GM12873 (cell line): ENCODE measurements at regions not wholly inside any gene's neighbourhood (a gene's known extent, or its start where the extent isn't known, plus 50 kb on each side); places are given as distances from the start of the nearest gene placed in this dataset.

Source experiments
- CTCF ChIP-seq: IDR thresholded peaks from 2 replicates; pipeline ENCODE4 v1.5.1; 2012; ENCODE audit warnings: low read depth, mild to moderate bottlenecking, moderate library complexity, low read length, control low read depth; ENCODE audit not compliant: insufficient read depth; ENCODE audit errors: missing control alignments

DNA sequence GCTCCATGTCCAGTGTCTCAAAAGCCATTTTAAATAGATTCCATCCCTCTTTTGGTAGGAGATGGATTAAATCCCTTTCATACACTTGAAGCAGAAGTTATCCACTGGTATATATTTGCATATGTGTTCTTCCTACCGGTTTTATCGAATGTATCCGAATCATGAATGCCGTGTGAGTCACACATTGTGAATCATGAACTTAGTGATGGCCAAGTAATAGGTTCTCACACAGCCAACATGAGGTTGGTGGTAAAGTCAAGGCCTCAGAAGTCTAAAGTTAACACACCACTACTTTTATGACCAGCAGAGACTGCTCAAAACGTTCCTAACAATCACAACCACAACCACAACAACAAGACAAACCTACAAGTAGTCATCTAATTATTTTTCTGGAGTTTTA is 345.5 kb downstream of the THBS2 start:
- no peak for TF ChIP-seq CTCF

DNA sequence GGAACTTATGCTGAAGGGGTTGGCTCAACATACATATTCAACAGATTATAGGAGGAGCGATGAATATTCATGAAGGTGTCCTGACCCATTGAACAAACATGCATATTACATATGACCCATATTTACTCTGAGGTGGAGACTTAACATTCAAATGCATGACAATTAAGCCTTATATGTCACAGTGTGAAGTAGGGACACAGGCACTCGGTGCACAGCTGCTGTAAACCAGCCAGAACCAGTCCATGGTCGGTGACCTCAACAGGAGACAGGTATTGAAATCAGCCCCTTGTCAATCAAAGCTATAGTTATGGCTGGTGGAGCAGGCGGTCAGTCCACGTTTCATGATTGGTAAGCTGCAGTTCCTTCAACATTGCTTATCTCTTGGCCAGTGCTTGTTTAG is 347.3 kb downstream of the THBS2 start:
- TF ChIP-seq CTCF: no peak

- TF ChIP-seq CTCF: no peak
Measured at GRCh38 chr6:168905451-168906090, 348.1 kb downstream of the THBS2 start.

GRCh38 chr6:168903613-168904345 is 349.9 kb downstream of the THBS2 start:
- no peak for TF ChIP-seq CTCF

DNA sequence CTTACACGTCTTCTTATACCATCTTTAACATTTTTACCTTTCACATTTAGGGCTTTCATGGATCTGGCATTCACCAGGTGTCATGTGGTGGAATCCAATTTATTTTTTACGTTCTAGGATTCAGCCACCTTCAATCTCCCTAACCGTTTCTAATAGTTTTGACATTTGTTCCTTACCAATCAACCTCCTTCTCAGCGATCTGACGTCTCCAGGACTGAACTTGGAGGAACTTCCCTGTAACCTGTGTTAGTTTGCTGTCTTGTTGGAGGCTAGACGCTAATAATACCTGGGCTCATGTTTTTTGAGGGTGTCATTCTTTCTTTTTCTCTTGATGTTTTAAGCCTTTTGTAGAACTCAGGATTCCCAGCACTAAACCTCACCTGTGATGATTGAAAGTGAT is 351.6 kb downstream of the THBS2 start:
- TF ChIP-seq CTCF: no peak

GRCh38 chr6:168901076-168901475 is 352.6 kb downstream of the THBS2 start:
- no peak for TF ChIP-seq CTCF

DNA sequence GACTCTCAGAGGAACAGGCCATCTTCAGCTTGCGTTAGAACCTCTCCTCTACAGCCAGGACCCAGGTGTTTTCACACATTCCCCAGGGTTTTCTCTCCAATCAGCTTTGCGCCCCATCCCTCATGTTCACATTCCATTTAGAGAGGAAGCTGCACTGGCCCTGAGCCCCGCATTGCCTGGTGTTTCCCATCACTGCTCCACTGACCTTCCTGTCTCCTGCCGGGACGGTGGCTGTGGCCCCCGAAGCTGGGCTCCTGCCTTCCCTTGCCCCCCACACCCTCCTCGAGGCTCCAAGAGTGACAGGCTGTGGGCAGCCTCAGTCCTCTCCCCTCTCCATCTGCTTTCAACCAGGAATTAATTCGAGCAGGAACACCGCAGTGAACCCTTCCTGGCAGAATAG is 357.3 kb downstream of the THBS2 start:
- no peak for TF ChIP-seq CTCF
